ENCODE measurements at regions not wholly inside any gene's neighbourhood (a gene's known extent, or its start where the extent isn't known, plus 50 kb on each side); places are given as distances from the start of the nearest gene placed in this dataset.

DNA sequence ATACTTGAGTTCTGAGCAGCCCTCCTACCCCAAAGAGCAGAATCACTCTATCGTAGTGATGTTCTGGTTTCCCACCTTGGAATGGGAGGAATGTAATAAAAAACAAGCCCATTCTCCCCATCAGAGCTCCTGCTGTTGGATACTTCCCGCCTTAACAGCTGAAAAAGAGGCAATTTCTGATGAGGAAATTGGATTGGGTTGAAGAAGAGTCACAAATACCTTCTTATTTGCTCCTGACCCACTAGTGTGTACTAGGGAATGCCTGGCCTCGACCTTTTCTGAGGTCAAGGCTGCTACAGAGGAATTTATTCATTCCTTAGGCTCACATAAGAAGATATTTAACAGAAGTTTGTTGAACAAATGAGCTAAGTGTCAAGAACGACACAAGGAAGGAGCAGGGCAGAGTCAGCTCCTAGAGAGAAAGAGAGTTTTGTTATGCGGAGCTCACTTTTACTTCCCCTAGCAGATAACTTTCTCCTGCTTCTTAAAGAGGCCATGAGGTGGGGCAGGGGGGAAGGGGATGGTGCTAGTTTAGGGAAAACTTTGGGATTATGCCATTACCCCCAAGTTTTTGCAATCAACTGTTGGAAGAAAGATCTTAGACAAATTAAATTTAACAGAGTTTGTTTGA is 273.8 kb upstream of the CLNK start:
- DNase-seq: no peak
- H3K36me3 ChIP-seq: no peaks in the 10 kb centered on the region
- H3K4me1 ChIP-seq: peaks cover 0 to 23% (median 4%) of the 10 kb centered on the region in 3 donors
- no peaks in the 10 kb centered on the region for H3K9me3 ChIP-seq
- H3K27me3 ChIP-seq: no peaks in the 10 kb centered on the region
- TF ChIP-seq, protein P1, sequence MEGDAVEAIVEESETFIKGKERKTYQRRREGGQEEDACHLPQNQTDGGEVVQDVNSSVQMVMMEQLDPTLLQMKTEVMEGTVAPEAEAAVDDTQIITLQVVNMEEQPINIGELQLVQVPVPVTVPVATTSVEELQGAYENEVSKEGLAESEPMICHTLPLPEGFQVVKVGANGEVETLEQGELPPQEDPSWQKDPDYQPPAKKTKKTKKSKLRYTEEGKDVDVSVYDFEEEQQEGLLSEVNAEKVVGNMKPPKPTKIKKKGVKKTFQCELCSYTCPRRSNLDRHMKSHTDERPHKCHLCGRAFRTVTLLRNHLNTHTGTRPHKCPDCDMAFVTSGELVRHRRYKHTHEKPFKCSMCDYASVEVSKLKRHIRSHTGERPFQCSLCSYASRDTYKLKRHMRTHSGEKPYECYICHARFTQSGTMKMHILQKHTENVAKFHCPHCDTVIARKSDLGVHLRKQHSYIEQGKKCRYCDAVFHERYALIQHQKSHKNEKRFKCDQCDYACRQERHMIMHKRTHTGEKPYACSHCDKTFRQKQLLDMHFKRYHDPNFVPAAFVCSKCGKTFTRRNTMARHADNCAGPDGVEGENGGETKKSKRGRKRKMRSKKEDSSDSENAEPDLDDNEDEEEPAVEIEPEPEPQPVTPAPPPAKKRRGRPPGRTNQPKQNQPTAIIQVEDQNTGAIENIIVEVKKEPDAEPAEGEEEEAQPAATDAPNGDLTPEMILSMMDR (IDR thresholded peaks at IDR 0.05): no peak
- no peak for TF ChIP-seq POLR2A (IDR thresholded peaks at IDR 0.05)
- no peak overlapping the region for H3K4me3 ChIP-seq
- H3K27ac ChIP-seq: no peak overlapping the region
- WGBS, 2 donors: 86% methylated on average over 4 to 5 of the region's 5 CpGs
- intact Hi-C loops (cut with DNase I): no loop called here

DNA sequence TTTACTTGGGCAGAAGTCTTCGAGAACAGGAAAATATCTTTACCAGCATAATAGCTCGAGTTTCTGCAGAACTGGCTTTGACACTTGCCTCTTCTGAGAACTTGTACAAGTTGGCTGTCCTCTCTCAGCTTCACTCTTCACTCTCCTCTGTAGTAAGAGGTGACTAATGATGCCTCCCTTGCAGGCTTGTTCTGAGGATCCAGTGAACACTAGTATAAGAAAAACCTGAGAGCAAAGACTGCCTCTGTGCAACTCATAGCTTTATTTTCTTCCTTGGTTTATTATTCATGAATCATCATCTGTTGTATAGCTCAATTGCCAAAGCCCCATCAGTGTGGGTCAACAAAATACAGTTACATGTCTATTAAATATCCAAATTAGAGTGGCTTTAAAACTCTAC is 266.7 kb upstream of the CLNK start:
- H3K36me3 ChIP-seq: no peaks in the 10 kb centered on the region
- peaks cover 0 to 21% (median 0%) of the 10 kb centered on the region in 4 donors for H3K27me3 ChIP-seq
- no peaks in the 10 kb centered on the region for H3K9me3 ChIP-seq
- no peak overlapping the region for H3K4me3 ChIP-seq
- intact Hi-C loops (cut with DNase I): no loop called here
- TF ChIP-seq, protein P1 (IDR thresholded peaks at IDR 0.05): no peak
- no peak for TF ChIP-seq POLR2A (IDR thresholded peaks at IDR 0.05)
- no peak overlapping the region for H3K27ac ChIP-seq
- no peak for DNase-seq
- H3K4me1 ChIP-seq: peaks cover 0 to 25% (median 4%) of the 10 kb centered on the region in 3 donors
- WGBS, 2 donors: 58 to 75% methylated on average over 2 of the region's 2 CpGs

DNA sequence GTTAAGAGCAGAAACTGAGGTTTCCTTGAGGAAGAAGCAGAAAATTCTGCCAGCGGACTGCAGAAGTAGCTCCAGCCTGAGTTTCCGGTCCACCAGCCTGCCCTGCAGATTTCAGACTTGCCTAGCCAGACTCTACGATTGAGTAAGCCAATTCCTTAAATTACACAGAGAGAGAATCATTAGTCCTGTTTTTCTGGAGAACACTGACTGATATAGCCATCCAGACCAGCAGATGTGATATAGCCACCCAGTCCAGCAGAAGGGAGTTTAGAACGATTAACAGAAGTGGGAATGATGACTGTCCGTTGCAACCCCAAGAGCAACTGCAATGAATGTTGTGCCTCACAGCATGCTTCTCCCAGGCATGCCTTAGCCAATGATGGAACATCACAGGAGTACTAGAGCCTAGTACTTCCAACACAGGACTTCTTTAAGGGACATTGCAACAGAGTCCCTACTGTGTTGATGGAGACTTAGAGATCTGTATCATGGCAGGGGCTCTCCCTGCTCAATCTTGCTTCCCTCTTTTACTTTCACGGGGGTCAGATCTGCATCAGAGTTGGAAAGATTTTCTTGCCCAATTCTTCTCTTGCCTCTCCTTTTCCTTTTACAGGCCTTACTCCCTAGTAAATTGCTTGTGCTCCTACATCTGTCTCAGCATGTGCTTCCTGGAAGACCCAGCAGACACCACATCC is 264.6 kb upstream of the CLNK start:
- no peak for DNase-seq
- no peaks in the 10 kb centered on the region for H3K36me3 ChIP-seq
- intact Hi-C loops (cut with DNase I): no loop called here
- peaks cover 0 to 10% (median 0%) of the 10 kb centered on the region in 3 donors for H3K4me1 ChIP-seq
- 80 to 83% methylated on average over 6 of the region's 6 CpGs for WGBS, 2 donors
- peaks cover 0 to 21% (median 0%) of the 10 kb centered on the region in 4 donors for H3K27me3 ChIP-seq
- TF ChIP-seq, protein P1 (IDR thresholded peaks at IDR 0.05): no peak
- TF ChIP-seq POLR2A (IDR thresholded peaks at IDR 0.05): no peak
- H3K9me3 ChIP-seq: no peaks in the 10 kb centered on the region
- H3K27ac ChIP-seq: no peak overlapping the region
- H3K4me3 ChIP-seq: no peak overlapping the region

DNA sequence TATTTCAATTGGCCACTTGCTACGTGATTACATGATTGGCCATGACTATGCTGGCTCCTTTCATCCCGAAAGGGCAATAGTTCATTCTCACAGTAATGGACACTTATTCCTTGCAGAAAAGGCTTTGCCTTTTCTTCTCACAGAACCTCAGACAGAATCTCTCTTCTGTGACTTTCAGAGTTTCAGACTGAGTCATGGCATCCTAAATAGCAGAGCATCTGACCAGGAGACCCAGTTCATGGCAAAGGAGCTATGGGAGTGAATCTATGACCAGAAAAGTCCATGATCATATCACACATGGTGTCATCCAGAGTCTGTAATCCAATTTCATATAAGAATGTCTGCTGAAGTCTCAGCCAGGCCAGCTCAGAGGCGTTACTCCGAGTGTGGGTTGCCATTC is 263.3 kb upstream of the CLNK start:
- H3K27me3 ChIP-seq: peaks cover 0 to 21% (median 0%) of the 10 kb centered on the region in 4 donors
- no peaks in the 10 kb centered on the region for H3K36me3 ChIP-seq
- intact Hi-C loops (cut with DNase I): no loop called here
- WGBS, 2 donors: 72 to 100% methylated on average over 2 to 4 of the region's 4 CpGs
- no peak overlapping the region for H3K4me3 ChIP-seq
- no peaks in the 10 kb centered on the region for H3K4me1 ChIP-seq
- TF ChIP-seq, protein P1 (IDR thresholded peaks at IDR 0.05): no peak
- TF ChIP-seq POLR2A (IDR thresholded peaks at IDR 0.05): no peak
- no peak for DNase-seq
- H3K27ac ChIP-seq: no peak overlapping the region
- H3K9me3 ChIP-seq: no peaks in the 10 kb centered on the region

DNA sequence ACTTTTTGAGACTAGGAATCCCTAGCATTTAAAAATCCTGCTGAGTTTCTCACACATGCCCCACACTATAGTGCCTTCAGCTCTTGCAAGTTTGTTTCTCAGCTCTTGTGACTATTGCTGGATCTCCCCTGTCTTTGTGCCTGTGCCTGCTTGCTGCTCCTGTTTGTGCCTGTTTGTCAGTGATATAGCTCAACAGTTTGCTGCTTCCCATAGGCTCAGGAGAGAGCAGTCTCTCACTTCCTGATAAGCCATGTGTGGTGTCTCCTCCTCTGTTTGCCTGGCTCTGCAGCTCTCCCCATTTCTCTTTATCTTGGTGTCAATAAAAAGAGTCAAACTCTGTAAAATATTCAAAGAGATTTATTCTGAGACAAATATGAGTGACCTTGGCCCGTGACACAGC is 259.8 kb upstream of the CLNK start:
- no peak overlapping the region for H3K27ac ChIP-seq
- TF ChIP-seq POLR2A (IDR thresholded peaks at IDR 0.05): no peak
- TF ChIP-seq, protein P1 (IDR thresholded peaks at IDR 0.05): no peak
- peaks cover 0 to 7% (median 0%) of the 10 kb centered on the region in 3 donors for H3K9me3 ChIP-seq
- peaks cover 0 to 7% (median 0%) of the 10 kb centered on the region in 4 donors for H3K27me3 ChIP-seq
- no peak for DNase-seq
- H3K4me1 ChIP-seq: no peaks in the 10 kb centered on the region
- no peaks in the 10 kb centered on the region for H3K36me3 ChIP-seq
- 54 to 69% methylated on average over 1 of the region's 1 CpG for WGBS, 2 donors
- H3K4me3 ChIP-seq: no peak overlapping the region
- intact Hi-C loops (cut with DNase I): no loop called here
